NT2/D1 (cell line): ENCODE measurements at regions not wholly inside any gene's neighbourhood (a gene's known extent, or its start where the extent isn't known, plus 50 kb on each side); places are given as distances from the start of the nearest gene placed in this dataset.

Experiments used
- DNase-seq: peaks from one replicate; pipeline ENCODE4 v3.0.0-alpha.2; 2011; ENCODE audit warnings: low read depth, low spot score
- H3K27me3 ChIP-seq: 2 replicates; pipeline ENCODE4 v1.6.0; 2011; ENCODE audit warnings: mild to moderate bottlenecking; ENCODE audit not compliant: insufficient read length, insufficient read depth
- H3K36me3 ChIP-seq: 2 replicates; pipeline ENCODE4 v1.6.1; 2011; ENCODE audit warnings: mild to moderate bottlenecking, low read length, mixed read lengths; ENCODE audit not compliant: insufficient read depth, insufficient read length
- H3K4me1 ChIP-seq: 2 replicates; pipeline ENCODE4 v1.5.1; 2011; ENCODE audit not compliant: insufficient read depth, insufficient read length
- H3K4me3 ChIP-seq: 2 replicates; pipeline ENCODE4 v1.5.1; 2011; ENCODE audit warnings: low read depth; ENCODE audit not compliant: insufficient read length
- H3K9ac ChIP-seq: 2 replicates; pipeline ENCODE4 v1.6.0; 2011; ENCODE audit warnings: low read depth; ENCODE audit not compliant: insufficient read length
- H3K9me3 ChIP-seq: 2 replicates; pipeline ENCODE4 v1.5.1; 2011; ENCODE audit warnings: mild to moderate bottlenecking, low read length; ENCODE audit not compliant: insufficient read depth
- SUZ12 ChIP-seq: IDR thresholded peaks from 2 replicates; pipeline ENCODE4 v1.6.1; 2011; ENCODE audit not compliant: insufficient read length, insufficient read depth; ENCODE audit errors: extremely low read depth
- YY1 ChIP-seq: IDR thresholded peaks from 2 replicates; pipeline ENCODE4 v1.6.1; 2011; ENCODE audit not compliant: insufficient read length, insufficient read depth
- ZNF274 ChIP-seq: IDR thresholded peaks from 2 replicates; pipeline ENCODE4 v1.6.1; 2011; ENCODE audit warnings: mild to moderate bottlenecking, low read depth, low read length

DNA sequence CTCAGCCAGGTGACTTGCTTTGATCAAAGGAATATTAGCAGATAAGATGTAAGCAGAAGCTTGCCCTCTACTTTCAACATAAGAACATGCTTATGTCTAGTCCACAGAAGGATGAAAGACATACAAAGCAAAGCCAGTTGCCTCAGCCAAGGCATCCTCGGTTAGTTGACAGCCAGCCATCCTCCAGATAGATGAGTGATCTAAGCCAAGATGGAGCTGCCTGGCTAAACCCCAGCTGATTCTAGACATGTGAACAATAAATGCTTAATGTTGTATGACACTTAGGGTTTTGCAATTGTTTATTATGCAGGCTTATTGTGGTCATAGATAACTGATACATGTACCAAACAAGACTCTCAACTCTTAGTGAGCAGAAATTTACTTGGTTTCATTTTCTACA, 157.6 kb upstream of the TMTC2 start:
- Histone ChIP-seq H3K36me3 (no peaks in the 10 kb centered on the region), H3K4me1 (no peaks in the 10 kb centered on the region), H3K9ac (no peak overlapping the region), H3K9me3 (no peaks in the 10 kb centered on the region), H3K4me3 (no peak overlapping the region), H3K27me3 (no peaks in the 10 kb centered on the region)
- no peak for TF ChIP-seq SUZ12
- no peak for TF ChIP-seq YY1
- no peak for TF ChIP-seq ZNF274
- DNase-seq = no peak

DNA sequence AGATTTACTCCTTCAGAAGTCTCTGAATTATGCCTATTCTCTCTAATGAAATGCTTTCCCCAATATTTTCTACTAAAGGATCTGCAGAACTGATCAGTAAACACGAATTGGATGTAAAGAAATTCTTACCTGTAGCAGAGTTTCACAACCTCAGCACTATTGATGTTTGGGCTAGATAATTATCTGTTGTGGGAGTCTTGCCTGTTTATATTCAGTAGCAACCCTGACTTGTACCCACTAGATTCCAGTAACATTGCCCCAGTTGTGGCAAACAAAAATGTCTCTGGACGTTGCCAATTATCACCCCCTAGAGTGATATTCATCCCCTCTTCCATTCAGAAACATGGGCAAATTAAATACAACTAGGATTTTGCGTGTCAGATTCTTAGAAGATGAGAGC, 156.8 kb upstream of the TMTC2 start:
- no peak for DNase-seq
- Histone ChIP-seq H3K9ac (no peak overlapping the region), H3K4me3 (no peak overlapping the region), H3K36me3 (no peaks in the 10 kb centered on the region), H3K4me1 (no peaks in the 10 kb centered on the region), H3K9me3 (no peaks in the 10 kb centered on the region), H3K27me3 (no peaks in the 10 kb centered on the region)
- TF ChIP-seq ZNF274 (no peak), YY1 (no peak), SUZ12 (no peak)

DNA sequence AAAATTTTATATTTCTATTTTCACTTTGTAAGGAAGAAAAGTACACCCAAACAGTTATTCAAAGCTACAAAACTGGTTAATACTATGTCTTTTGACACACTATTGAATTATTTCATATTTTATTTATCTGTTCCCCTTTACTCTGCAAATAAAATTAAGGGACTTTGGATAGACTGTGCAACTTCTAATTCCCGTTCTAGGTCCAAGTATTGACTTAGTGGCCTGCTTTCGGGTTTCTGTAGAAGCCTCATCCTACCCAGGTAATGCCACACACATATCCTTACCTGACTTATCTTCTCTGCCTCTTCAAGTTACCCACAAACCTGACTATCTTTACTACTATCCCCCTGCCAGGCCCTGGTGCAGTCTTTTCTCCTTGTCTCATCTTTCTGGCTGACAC, 156.3 kb upstream of the TMTC2 start:
- Histone ChIP-seq H3K9me3 (no peaks in the 10 kb centered on the region), H3K27me3 (no peaks in the 10 kb centered on the region), H3K36me3 (no peaks in the 10 kb centered on the region), H3K9ac (no peak overlapping the region), H3K4me1 (no peaks in the 10 kb centered on the region), H3K4me3 (no peak overlapping the region)
- DNase-seq = no peak
- no peak for TF ChIP-seq ZNF274
- TF ChIP-seq YY1 = no peak
- no peak for TF ChIP-seq SUZ12

DNA sequence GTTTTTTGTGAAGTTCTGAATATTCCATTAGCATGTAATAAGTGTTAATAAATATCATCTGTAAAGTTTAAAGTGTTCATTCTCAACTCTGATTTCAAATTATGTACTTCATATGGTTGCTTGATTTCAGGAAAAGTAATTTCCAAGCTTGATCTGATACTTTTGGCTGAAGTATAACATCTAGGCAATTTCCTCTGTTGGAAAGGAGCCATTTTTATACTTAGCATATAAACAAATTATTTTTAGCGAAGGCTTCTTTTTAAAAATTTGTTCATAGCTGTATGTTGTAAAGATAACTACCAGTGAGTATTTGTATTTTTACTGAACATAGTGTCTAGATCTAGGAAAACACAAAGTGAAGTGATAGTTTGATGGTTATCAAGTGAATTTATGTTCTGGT, 153.4 kb upstream of the TMTC2 start:
- no peak for DNase-seq
- no peaks in the 10 kb centered on the region for H3K4me1 ChIP-seq
- TF ChIP-seq ZNF274 = no peak
- TF ChIP-seq YY1 = no peak
- no peak for TF ChIP-seq SUZ12
- no peaks in the 10 kb centered on the region for H3K36me3 ChIP-seq
- H3K9ac ChIP-seq = no peak overlapping the region
- H3K4me3 ChIP-seq = no peak overlapping the region
- H3K27me3 ChIP-seq = no peaks in the 10 kb centered on the region
- no peaks in the 10 kb centered on the region for H3K9me3 ChIP-seq

DNA sequence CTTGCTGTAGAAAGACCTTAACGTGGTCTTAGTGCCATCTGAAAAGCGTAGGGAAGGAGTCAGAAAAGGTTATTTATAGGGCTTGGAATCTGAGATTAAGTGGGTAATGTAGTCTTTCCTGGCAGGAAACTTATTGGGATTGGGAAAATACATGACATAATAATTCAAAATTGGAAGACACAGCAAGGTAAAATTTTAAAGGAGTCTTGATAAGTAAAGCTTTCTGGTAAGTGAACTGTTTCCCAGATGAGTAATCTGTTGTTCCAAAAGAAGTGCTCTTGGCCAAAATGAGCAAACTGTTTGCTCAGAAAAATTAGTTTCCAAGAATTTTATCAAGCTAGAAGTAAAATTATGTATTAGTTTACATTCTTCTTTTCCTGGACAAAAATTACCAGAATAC, 149.3 kb upstream of the TMTC2 start:
- Histone ChIP-seq H3K36me3 (no peaks in the 10 kb centered on the region), H3K9me3 (no peaks in the 10 kb centered on the region), H3K27me3 (no peaks in the 10 kb centered on the region), H3K4me1 (no peaks in the 10 kb centered on the region), H3K4me3 (no peak overlapping the region), H3K9ac (no peak overlapping the region)
- TF ChIP-seq ZNF274 (no peak), YY1 (no peak), SUZ12 (no peak)
- no peak for DNase-seq

DNA sequence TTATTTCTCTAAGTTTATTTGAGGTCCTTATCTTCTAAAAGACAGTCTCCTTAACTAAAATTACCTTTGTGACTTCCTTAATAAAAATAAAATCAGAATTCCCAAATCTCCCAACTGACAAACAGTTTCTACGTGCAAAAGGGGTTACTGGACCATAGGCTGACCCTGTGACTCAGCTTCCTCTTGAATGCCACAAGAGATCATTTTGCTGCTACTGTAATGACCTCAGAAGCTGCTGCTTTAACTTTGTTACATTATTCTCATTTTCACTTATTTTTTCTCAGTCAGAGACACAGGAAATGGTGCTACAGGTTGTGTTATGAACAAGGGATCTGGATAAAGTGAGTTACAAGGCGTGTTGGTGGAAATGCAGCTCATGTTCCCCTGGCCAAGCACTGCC, 132.2 kb upstream of the TMTC2 start:
- no peaks in the 10 kb centered on the region for H3K4me1 ChIP-seq
- TF ChIP-seq ZNF274 (no peak), SUZ12 (no peak), YY1 (no peak)
- H3K4me3 ChIP-seq = no peak overlapping the region
- H3K36me3 ChIP-seq = no peaks in the 10 kb centered on the region
- H3K27me3 ChIP-seq = no peaks in the 10 kb centered on the region
- no peaks in the 10 kb centered on the region for H3K9me3 ChIP-seq
- no peak for DNase-seq
- no peak overlapping the region for H3K9ac ChIP-seq

DNA sequence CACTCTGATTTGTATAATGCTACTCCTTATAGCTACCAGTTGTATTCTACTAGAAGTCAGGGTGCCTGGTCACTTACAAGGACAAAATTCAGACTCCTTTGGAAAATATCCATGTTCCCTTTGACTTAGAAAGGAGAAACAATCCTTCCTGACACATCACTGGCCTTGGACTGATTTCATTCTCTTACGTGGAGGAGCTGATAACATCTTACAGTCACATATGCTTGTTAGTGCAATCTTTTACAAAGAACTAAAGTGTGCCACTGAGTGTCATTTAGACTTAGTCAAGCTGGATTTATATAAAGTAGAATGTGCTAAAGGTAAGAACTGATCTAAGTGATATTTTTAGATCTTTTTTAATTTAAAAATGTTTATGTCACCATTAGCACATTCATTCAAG, 131.0 kb upstream of the TMTC2 start:
- Histone ChIP-seq H3K27me3 (no peaks in the 10 kb centered on the region), H3K36me3 (no peaks in the 10 kb centered on the region), H3K9me3 (no peaks in the 10 kb centered on the region), H3K4me3 (no peak overlapping the region), H3K9ac (no peak overlapping the region), H3K4me1 (no peaks in the 10 kb centered on the region)
- no peak for DNase-seq
- TF ChIP-seq ZNF274 (no peak), YY1 (no peak), SUZ12 (no peak)

DNA sequence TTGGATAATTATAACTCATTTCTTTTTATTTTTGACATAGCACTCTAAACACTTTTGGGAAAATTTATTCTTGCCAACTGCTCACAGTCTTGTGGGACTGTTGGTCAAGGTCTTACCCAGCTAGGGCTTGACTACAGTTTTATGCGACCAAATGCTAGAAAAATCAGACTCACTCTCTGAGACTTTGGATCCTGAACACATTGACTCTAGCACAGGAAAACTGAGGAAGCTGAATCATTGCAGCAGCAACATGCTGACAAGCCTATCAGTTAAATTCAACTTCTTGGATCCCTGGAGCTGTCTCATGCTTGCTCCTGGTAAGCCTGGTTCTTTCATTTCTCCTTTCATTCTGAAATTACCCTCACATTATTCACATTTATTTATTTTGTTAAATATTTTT, 120.7 kb upstream of the TMTC2 start:
- no peak for DNase-seq
- Histone ChIP-seq H3K36me3 (no peaks in the 10 kb centered on the region), H3K4me1 (no peaks in the 10 kb centered on the region), H3K9me3 (no peaks in the 10 kb centered on the region), H3K27me3 (no peaks in the 10 kb centered on the region), H3K9ac (no peak overlapping the region), H3K4me3 (no peak overlapping the region)
- TF ChIP-seq YY1 = no peak
- TF ChIP-seq SUZ12 = no peak
- TF ChIP-seq ZNF274 = no peak
